Fibroblast of lung (primary cell): ENCODE measurements at regions not wholly inside any gene's neighbourhood (a gene's known extent, or its start where the extent isn't known, plus 50 kb on each side); places are given as distances from the start of the nearest gene placed in this dataset.

Experiments used
- DNase-seq, 2 donors: peaks; one replicate each; pipeline versions ENCODE4 v3.0.0 to v3.0.0-alpha.2; 2010; ENCODE audit warnings: low read depth in 2 of 2
- H2AFZ ChIP-seq: 2 replicates; pipeline ENCODE4 v1.5.1; 2012; ENCODE audit warnings: low read length, control low read depth, inconsistent platforms
- H3K27ac ChIP-seq: 2 replicates; pipeline ENCODE4 v1.5.1; 2011; ENCODE audit warnings: low read length, control low read depth; ENCODE audit not compliant: insufficient read depth
- H3K27me3 ChIP-seq: 2 replicates; pipeline ENCODE4 v1.5.1; 2011; ENCODE audit warnings: mild to moderate bottlenecking, low read length; ENCODE audit not compliant: control insufficient read depth, insufficient read depth
- H3K36me3 ChIP-seq: 2 replicates; pipeline ENCODE4 v1.5.1; 2011; ENCODE audit warnings: low read length; ENCODE audit not compliant: control insufficient read depth, insufficient read depth
- H3K4me1 ChIP-seq: 2 replicates; pipeline ENCODE4 v1.5.1; 2011; ENCODE audit warnings: low read length; ENCODE audit not compliant: control insufficient read depth, insufficient read depth; ENCODE audit errors: extremely low read depth
- H3K4me2 ChIP-seq: 2 replicates; pipeline ENCODE4 v1.5.1; 2011; ENCODE audit warnings: low read length, control low read depth; ENCODE audit not compliant: insufficient read depth; ENCODE audit errors: extremely low read depth
- H3K4me3 ChIP-seq, 4 experiments: fragments of 200-600 bp in 1 of 4; sonication (generic) in 1 of 4; replicated peaks in 1 of 4; 2 replicates each; pipeline ENCODE4 v1.5.1; 2011 to 2016; ENCODE audit warnings: low read length in 4 of 4, low read depth in 3 of 4, mild to moderate bottlenecking in 3 of 4, control low read depth in 2 of 4, inconsistent platforms in 1 of 4, mixed read lengths in 1 of 4; ENCODE audit not compliant: insufficient read depth in 1 of 4; ENCODE audit errors: control extremely low read depth in 1 of 4
- H3K79me2 ChIP-seq: 2 replicates; pipeline ENCODE4 v1.5.1; 2012; ENCODE audit warnings: mild to moderate bottlenecking, low read length, inconsistent platforms; ENCODE audit not compliant: control insufficient read depth, insufficient read depth
- H3K9ac ChIP-seq: 2 replicates; pipeline ENCODE4 v1.5.1; 2011; ENCODE audit warnings: mild to moderate bottlenecking, low read length, control low read depth; ENCODE audit not compliant: insufficient read depth
- H3K9me3 ChIP-seq: 2 replicates; pipeline ENCODE4 v1.5.1; 2012; ENCODE audit warnings: low read depth, low read length; ENCODE audit not compliant: control insufficient read depth, insufficient read depth
- H4K20me1 ChIP-seq: 2 replicates; pipeline ENCODE4 v1.5.1; 2011; ENCODE audit warnings: low read length; ENCODE audit not compliant: control insufficient read depth, insufficient read depth; ENCODE audit errors: extremely low read depth
- EZH2 ChIP-seq: IDR thresholded peaks from 2 replicates; pipeline ENCODE4 v1.5.1; 2012; ENCODE audit warnings: low read length, control low read depth, mild to moderate bottlenecking; ENCODE audit errors: missing control alignments
- TF ChIP-seq, protein P1 (sequence below), 2 donors: IDR thresholded peaks in 1 of 2; conservative IDR thresholded peaks in 1 of 2; 1 replicate in 1 of 2; 2 replicates in 1 of 2; pipeline ENCODE4 v1.5.1; 2011 to 2012; ENCODE audit warnings: low read length in 2 of 2, control low read depth in 1 of 2, inconsistent platforms in 1 of 2, low read depth in 1 of 2, mild to moderate bottlenecking in 1 of 2

DNA sequence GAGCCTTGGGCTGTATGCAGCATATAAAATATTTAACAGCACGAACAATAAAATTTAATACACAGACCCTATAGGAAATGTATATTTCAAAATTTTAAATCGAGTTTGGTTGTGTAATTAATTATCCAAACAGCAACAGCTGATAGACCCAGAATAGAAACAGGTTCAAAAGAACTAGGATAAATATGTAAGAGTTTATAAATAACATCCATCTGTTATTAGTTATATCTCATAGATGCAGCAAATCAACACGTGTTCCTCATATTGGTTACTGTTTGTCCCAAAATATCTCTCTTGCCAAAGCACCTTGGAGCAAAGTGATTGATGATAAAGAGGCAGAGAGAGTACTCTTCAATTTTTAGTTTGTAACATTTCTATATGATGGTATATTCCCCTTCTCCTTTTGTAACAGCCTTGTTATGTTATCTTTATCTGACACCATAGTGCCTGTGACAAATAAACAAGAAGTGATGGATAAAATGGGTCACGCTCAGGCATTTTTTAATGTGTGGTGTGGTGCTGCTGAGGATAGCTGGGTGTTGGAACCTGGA is 260.6 kb upstream of the NBEA start:
- Histone ChIP-seq H3K4me3 (no peak overlapping the region), H3K27ac (no peak overlapping the region)

GRCh38 chr13:34695063-34695462 is 247.0 kb upstream of the NBEA start:
- no peak overlapping the region for H2AFZ ChIP-seq
- no peaks in the 10 kb centered on the region for H4K20me1 ChIP-seq
- H3K27ac ChIP-seq: no peak overlapping the region
- H3K9ac ChIP-seq: no peak overlapping the region
- H3K4me1 ChIP-seq: no peaks in the 10 kb centered on the region
- TF ChIP-seq, protein P1, sequence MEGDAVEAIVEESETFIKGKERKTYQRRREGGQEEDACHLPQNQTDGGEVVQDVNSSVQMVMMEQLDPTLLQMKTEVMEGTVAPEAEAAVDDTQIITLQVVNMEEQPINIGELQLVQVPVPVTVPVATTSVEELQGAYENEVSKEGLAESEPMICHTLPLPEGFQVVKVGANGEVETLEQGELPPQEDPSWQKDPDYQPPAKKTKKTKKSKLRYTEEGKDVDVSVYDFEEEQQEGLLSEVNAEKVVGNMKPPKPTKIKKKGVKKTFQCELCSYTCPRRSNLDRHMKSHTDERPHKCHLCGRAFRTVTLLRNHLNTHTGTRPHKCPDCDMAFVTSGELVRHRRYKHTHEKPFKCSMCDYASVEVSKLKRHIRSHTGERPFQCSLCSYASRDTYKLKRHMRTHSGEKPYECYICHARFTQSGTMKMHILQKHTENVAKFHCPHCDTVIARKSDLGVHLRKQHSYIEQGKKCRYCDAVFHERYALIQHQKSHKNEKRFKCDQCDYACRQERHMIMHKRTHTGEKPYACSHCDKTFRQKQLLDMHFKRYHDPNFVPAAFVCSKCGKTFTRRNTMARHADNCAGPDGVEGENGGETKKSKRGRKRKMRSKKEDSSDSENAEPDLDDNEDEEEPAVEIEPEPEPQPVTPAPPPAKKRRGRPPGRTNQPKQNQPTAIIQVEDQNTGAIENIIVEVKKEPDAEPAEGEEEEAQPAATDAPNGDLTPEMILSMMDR (conservative IDR thresholded peaks at IDR 0.05 in 1 of 2, IDR thresholded peaks at IDR 0.05 in 1 of 2; ENCODE audit: low read depth in 1 of 2, low read length in 2 of 2): no peak
- no peak for TF ChIP-seq EZH2
- no peak for DNase-seq
- no peaks in the 10 kb centered on the region for H3K9me3 ChIP-seq
- no peaks in the 10 kb centered on the region for H3K36me3 ChIP-seq
- H3K4me3 ChIP-seq: no peak overlapping the region
- H3K4me2 ChIP-seq: no peak overlapping the region
- H3K27me3 ChIP-seq: no peaks in the 10 kb centered on the region
- no peaks in the 10 kb centered on the region for H3K79me2 ChIP-seq

More for the DNA sequence above, 260.6 kb upstream of the NBEA start:
- no peaks in the 10 kb centered on the region for H3K27me3 ChIP-seq
- H2AFZ ChIP-seq: no peak overlapping the region
- no peaks in the 10 kb centered on the region for H3K9me3 ChIP-seq
- H3K4me2 ChIP-seq: no peak overlapping the region
- H3K36me3 ChIP-seq: no peaks in the 10 kb centered on the region
- no peaks in the 10 kb centered on the region for H3K79me2 ChIP-seq
- H3K9ac ChIP-seq: no peak overlapping the region
- no peaks in the 10 kb centered on the region for H4K20me1 ChIP-seq
- no peaks in the 10 kb centered on the region for H3K4me1 ChIP-seq
- no peak for DNase-seq
- TF ChIP-seq, protein P1 (conservative IDR thresholded peaks at IDR 0.05 in 1 of 2, IDR thresholded peaks at IDR 0.05 in 1 of 2; ENCODE audit: low read depth in 1 of 2, low read length in 2 of 2): no peak
- no peak for TF ChIP-seq EZH2

DNA sequence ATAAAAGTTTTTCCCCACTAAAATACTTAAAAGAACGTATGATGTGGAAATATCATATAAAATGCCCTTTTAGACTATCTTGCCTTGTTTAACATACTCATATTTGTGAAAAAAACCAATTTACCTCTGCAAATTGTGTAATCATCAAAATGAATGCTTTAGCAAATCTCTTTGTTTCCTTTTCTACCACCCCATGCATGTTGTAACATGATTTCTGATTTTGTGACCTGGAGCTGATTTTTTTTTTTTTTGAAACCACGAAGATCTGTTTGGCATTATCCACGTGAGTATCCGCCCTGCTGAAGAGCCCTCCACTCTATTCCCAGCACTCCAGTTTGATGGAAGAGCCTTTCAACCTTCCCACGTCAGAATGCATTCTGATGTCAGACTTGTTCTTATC is 245.8 kb upstream of the NBEA start:
- Histone ChIP-seq H3K4me2 (no peak overlapping the region), H2AFZ (no peak overlapping the region), H3K36me3 (no peaks in the 10 kb centered on the region), H3K4me3 (no peak overlapping the region), H4K20me1 (no peaks in the 10 kb centered on the region), H3K9ac (no peak overlapping the region), H3K27ac (no peak overlapping the region), H3K4me1 (no peaks in the 10 kb centered on the region), H3K9me3 (no peaks in the 10 kb centered on the region), H3K79me2 (no peaks in the 10 kb centered on the region), H3K27me3 (no peaks in the 10 kb centered on the region)
- no peak for DNase-seq
- TF ChIP-seq, protein P1 (conservative IDR thresholded peaks at IDR 0.05 in 1 of 2, IDR thresholded peaks at IDR 0.05 in 1 of 2; ENCODE audit: low read depth in 1 of 2, low read length in 2 of 2): no peak
- TF ChIP-seq EZH2: no peak
